Left lung (tissue), 4 donors: ENCODE measurements at regions not wholly inside any gene's neighbourhood (a gene's known extent, or its start where the extent isn't known, plus 50 kb on each side); places are given as distances from the start of the nearest gene placed in this dataset.

ENCODE experiments used
- ATAC-seq: fragments of 200-7000 bp; cut with Tn5 transposase; one replicate; pipeline ENCODE4 v1.9.1; 2020; ENCODE audit warnings: moderate library complexity
- DNase-seq, 4 donors: peaks; one replicate each; pipeline ENCODE4 v3.0.0-alpha.2; 2013 to 2020
- H3K27ac ChIP-seq, 2 donors: fragments of 200-600 bp; sonication (generic) in 1 of 2; one replicate each; pipeline versions ENCODE4 v1.5.0 to v1.8.0; 2020 to 2021
- H3K27me3 ChIP-seq, 2 donors: fragments of 200-600 bp; sonication (generic) in 1 of 2; one replicate each; pipeline versions ENCODE4 v1.5.0 to v1.8.0; 2020 to 2021
- H3K36me3 ChIP-seq, 2 donors: fragments of 200-600 bp; sonication (generic) in 1 of 2; one replicate each; pipeline versions ENCODE4 v1.5.0 to v1.8.0; 2020 to 2021
- H3K4me1 ChIP-seq, 2 donors: fragments of 200-600 bp; one replicate each; pipeline ENCODE4 v1.8.0; 2021
- H3K4me3 ChIP-seq, 2 donors: fragments of 200-600 bp; sonication (generic) in 1 of 2; one replicate each; pipeline versions ENCODE4 v1.5.0 to v1.8.0; 2020 to 2021; ENCODE audit warnings: mild to moderate bottlenecking in 1 of 2
- H3K9me3 ChIP-seq, 2 donors: fragments of 200-600 bp; sonication (generic) in 1 of 2; one replicate each; pipeline versions ENCODE4 v1.5.0 to v1.8.0; 2020 to 2021
- CTCF ChIP-seq, 2 donors: fragments of 200-600 bp; sonication (generic) in 1 of 2; IDR thresholded peaks; one replicate each; pipeline versions ENCODE4 v1.5.0 to v1.8.0; 2021; ENCODE audit warnings: antibody characterized with exemption in 2 of 2
- intact Hi-C, 2 donors: fragments of 100-400 bp; cut with DNase I; formaldehyde crosslinking; loops; one replicate each; pipeline versions ENCODE4 v1.11.2 to v1.14.2; 2022
- donor health status: DM: no; HTN: yes; CAD: no.
- donor health status: DM: no; HTN: no; CAD: no.

GRCh38 chr2:142754182-142754581 is 123.3 kb upstream of the KYNU start:
- Histone ChIP-seq H3K9me3 (no peaks in the 10 kb centered on the region), H3K4me1 (no peaks in the 10 kb centered on the region), H3K27me3 (no peaks in the 10 kb centered on the region), H3K4me3 (no peak overlapping the region), H3K36me3 (no peaks in the 10 kb centered on the region), H3K27ac (no peak overlapping the region)
- no peak for TF ChIP-seq CTCF (IDR thresholded peaks at IDR 0.05)
- ATAC-seq (no peak), DNase-seq (no peak)
- intact Hi-C loops = no loop called here

- DNase-seq = no peak
- Histone ChIP-seq H3K4me1 (no peaks in the 10 kb centered on the region), H3K36me3 (no peaks in the 10 kb centered on the region), H3K4me3 (no peak overlapping the region), H3K27me3 (no peaks in the 10 kb centered on the region), H3K9me3 (peaks cover 0 to 8% of the 10 kb centered on the region in 2 donors), H3K27ac (no peak overlapping the region)
- ATAC-seq = no peak
- no peak for TF ChIP-seq CTCF (IDR thresholded peaks at IDR 0.05)
- intact Hi-C loops = no loop called here
Observed at GRCh38 chr2:142750858-142751257, 126.6 kb upstream of the KYNU start.

GRCh38 chr2:142748559-142749099 is 128.8 kb upstream of the KYNU start:
- H3K27ac ChIP-seq = no peak overlapping the region
- H3K36me3 ChIP-seq = no peaks in the 10 kb centered on the region
- intact Hi-C loops = no loop called here
- ATAC-seq (no peak), DNase-seq (no peak)
- H3K4me3 ChIP-seq = no peak overlapping the region
- H3K9me3 ChIP-seq = peaks cover 0 to 10% of the 10 kb centered on the region in 2 donors
- no peak for TF ChIP-seq CTCF (IDR thresholded peaks at IDR 0.05)
- no peaks in the 10 kb centered on the region for H3K4me1 ChIP-seq
- no peaks in the 10 kb centered on the region for H3K27me3 ChIP-seq

- no peak overlapping the region for H3K27ac ChIP-seq
- DNase-seq (no peak), ATAC-seq (no peak)
- H3K4me3 ChIP-seq = no peak overlapping the region
- no peaks in the 10 kb centered on the region for H3K27me3 ChIP-seq
- no peak for TF ChIP-seq CTCF (IDR thresholded peaks at IDR 0.05)
- H3K4me1 ChIP-seq = no peaks in the 10 kb centered on the region
- H3K9me3 ChIP-seq = peaks cover 0 to 17% of the 10 kb centered on the region in 2 donors
- H3K36me3 ChIP-seq = no peaks in the 10 kb centered on the region
- intact Hi-C loops = no loop called here
Observed at GRCh38 chr2:142745691-142746090, 131.8 kb upstream of the KYNU start.

- intact Hi-C loops = no loop called here
Observed at GRCh38 chr2:142742371-142743214, 134.9 kb upstream of the KYNU start.

More at GRCh38 chr2:142742371-142743214, 134.9 kb upstream of the KYNU start:
- H3K36me3 ChIP-seq = no peaks in the 10 kb centered on the region
- no peak overlapping the region for H3K27ac ChIP-seq
- no peaks in the 10 kb centered on the region for H3K4me1 ChIP-seq
- no peak for ATAC-seq
- no peak for TF ChIP-seq CTCF (IDR thresholded peaks at IDR 0.05)
- peaks cover 0 to 15% of the 10 kb centered on the region in 2 donors for H3K9me3 ChIP-seq
- no peak for DNase-seq
- H3K4me3 ChIP-seq = no peak overlapping the region
- no peaks in the 10 kb centered on the region for H3K27me3 ChIP-seq
